Trophoblast cell (in vitro differentiated cells and primary cell): ENCODE measurements at regions not wholly inside any gene's neighbourhood (a gene's known extent, or its start where the extent isn't known, plus 50 kb on each side); places are given as distances from the start of the nearest gene placed in this dataset.

Experiments used
- DNase-seq, 2 donors: peaks; one replicate each; pipeline ENCODE4 v3.0.0-alpha.2; 2016
- H2AFZ ChIP-seq: 2 replicates; pipeline ENCODE4 v1.6.1; 2013; ENCODE audit warnings: low read length, moderate library complexity, mild to moderate bottlenecking; ENCODE audit not compliant: insufficient read depth, poor library complexity
- H2AK5ac ChIP-seq: 2 replicates; pipeline ENCODE4 v1.6.1; 2013; ENCODE audit warnings: mild to moderate bottlenecking, low read length
- H2BK120ac ChIP-seq: 2 replicates; pipeline ENCODE4 v1.6.1; 2013; ENCODE audit warnings: low read length, mild to moderate bottlenecking, moderate library complexity; ENCODE audit not compliant: insufficient read depth, poor library complexity
- H2BK12ac ChIP-seq: 2 replicates; pipeline ENCODE4 v1.6.1; 2013; ENCODE audit warnings: mild to moderate bottlenecking, low read length, moderate library complexity
- H2BK5ac ChIP-seq: 2 replicates; pipeline ENCODE4 v1.6.1; 2013; ENCODE audit warnings: low read length, low read depth, moderate library complexity, mild to moderate bottlenecking; ENCODE audit not compliant: poor library complexity
- H3K14ac ChIP-seq: 2 replicates; pipeline ENCODE4 v1.6.1; 2013; ENCODE audit warnings: mild to moderate bottlenecking, low read length
- H3K18ac ChIP-seq: 2 replicates; pipeline ENCODE4 v1.6.1; 2013; ENCODE audit warnings: mild to moderate bottlenecking, low read length
- H3K23ac ChIP-seq: 2 replicates; pipeline ENCODE4 v1.6.1; 2013; ENCODE audit warnings: low read length
- H3K27ac ChIP-seq: 2 replicates; pipeline ENCODE4 v1.5.1; 2013; ENCODE audit warnings: low read depth, mild to moderate bottlenecking, inconsistent platforms, low read length, moderate library complexity
- H3K27me3 ChIP-seq: 2 replicates; pipeline ENCODE4 v1.6.1; 2013; ENCODE audit warnings: inconsistent platforms, mild to moderate bottlenecking, low read length, moderate library complexity; ENCODE audit not compliant: insufficient read depth
- H3K36me3 ChIP-seq, 2 experiments: 1 replicate in 1 of 2; 2 replicates in 1 of 2; pipeline ENCODE4 v1.6.1; 2013; ENCODE audit warnings: low read length in 2 of 2, mild to moderate bottlenecking in 2 of 2, moderate library complexity in 1 of 2; ENCODE audit not compliant: insufficient read depth in 2 of 2, control insufficient read depth in 1 of 2
- H3K4ac ChIP-seq: 2 replicates; pipeline ENCODE4 v1.6.1; 2013; ENCODE audit warnings: low read depth, mild to moderate bottlenecking, low read length, moderate library complexity
- H3K4me1 ChIP-seq, 2 experiments: 1 replicate in 1 of 2; 2 replicates in 1 of 2; pipeline ENCODE4 v1.6.1; 2013; ENCODE audit warnings: low read length in 2 of 2, mild to moderate bottlenecking in 2 of 2, moderate library complexity in 1 of 2; ENCODE audit not compliant: insufficient read depth in 2 of 2, control insufficient read depth in 1 of 2
- H3K4me2 ChIP-seq: 2 replicates; pipeline ENCODE4 v1.6.1; 2013; ENCODE audit warnings: inconsistent platforms, mild to moderate bottlenecking, low read length, moderate library complexity
- H3K4me3 ChIP-seq: 2 replicates; pipeline ENCODE4 v1.5.1; 2013; ENCODE audit warnings: mild to moderate bottlenecking, low read depth, low read length, inconsistent platforms
- H3K79me1 ChIP-seq: one replicate; pipeline ENCODE4 v1.6.1; 2013; ENCODE audit warnings: low read length
- H3K79me2 ChIP-seq: 2 replicates; pipeline ENCODE4 v1.6.1; 2013; ENCODE audit warnings: low read length, mild to moderate bottlenecking; ENCODE audit not compliant: control insufficient read depth, insufficient read depth, poor library complexity
- H3K9ac ChIP-seq: 2 replicates; pipeline ENCODE4 v1.6.1; 2013; ENCODE audit warnings: mild to moderate bottlenecking, low read length
- H3K9me3 ChIP-seq: 2 replicates; pipeline ENCODE4 v1.6.1; 2013; ENCODE audit warnings: low read depth, mild to moderate bottlenecking, control low read depth, inconsistent platforms, low read length; ENCODE audit not compliant: insufficient read depth
- H4K12ac ChIP-seq: 2 replicates; pipeline ENCODE4 v1.6.1; 2013; ENCODE audit warnings: low read depth, mild to moderate bottlenecking, low read length, moderate library complexity
- H4K8ac ChIP-seq: 2 replicates; pipeline ENCODE4 v1.6.1; 2013; ENCODE audit warnings: low read depth, mild to moderate bottlenecking, low read length, moderate library complexity
- H4K91ac ChIP-seq: one replicate; pipeline ENCODE4 v1.6.1; 2013; ENCODE audit warnings: low read depth, mild to moderate bottlenecking, low read length, moderate library complexity
- WGBS: extraction: QIAGEN DNeasy Blood & Tissue Kit; methylation state at CpG from one replicate; pipeline ENCODE4 v1.1.7; 2013; ENCODE audit warnings: missing lambda C conversion rate; ENCODE audit not compliant: insufficient read length, insufficient coverage; ENCODE audit errors: extremely low coverage; 5-methylcytosine and 5-hydroxymethylcytosine counted together

DNA sequence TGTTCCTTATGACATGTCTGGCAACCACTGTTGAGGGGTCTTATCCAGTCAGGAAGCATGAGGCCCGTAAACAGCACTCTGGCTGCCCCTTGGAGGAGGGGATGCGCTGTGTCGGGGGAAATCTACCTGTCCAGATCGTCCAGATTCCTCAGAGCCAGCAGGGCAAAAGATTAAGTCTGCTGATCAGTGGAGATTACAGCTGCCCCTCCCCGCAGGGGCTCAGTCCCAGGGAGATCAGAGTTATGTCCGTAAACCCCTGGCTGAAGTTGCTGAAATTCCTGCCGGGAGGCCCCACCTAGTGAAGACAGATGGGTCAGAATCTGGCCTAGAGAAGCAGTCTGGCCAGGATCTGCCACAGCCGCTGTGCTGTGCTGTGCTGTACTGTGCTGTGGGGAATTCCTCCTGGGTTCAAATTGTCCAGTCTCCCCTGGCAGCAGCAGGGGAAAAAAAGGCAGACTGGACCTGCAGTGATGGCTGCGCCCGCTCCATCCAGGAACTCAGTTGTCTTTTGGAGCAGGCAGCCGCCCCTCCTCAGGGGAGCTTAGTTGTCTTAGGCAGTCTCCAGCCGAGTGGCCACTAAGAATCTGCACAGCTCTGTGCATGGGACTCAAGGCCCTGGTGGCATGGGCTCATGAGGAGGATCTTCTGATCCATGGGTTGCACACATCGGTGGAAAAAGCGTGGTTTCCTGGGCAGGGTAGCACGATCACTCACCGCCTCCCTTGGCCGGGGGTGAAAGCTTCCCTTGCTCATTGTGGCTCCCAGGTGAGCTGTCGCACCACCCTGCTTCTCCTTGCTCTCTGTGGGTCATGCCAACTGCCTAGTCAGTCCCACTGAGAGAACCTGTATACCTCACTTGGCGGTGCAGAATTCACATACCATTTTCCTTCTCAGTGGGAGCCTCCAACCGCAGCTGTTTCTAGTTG, 1368.8 kb upstream of the ADGRB3 start:
- Histone ChIP-seq H3K27ac (peak overlapping the region; percentile 43), H2BK5ac (peak overlapping the region; percentile 18), H3K23ac (no peak overlapping the region), H3K9me3 (no peaks in the 10 kb centered on the region), H3K4me3 (peak overlapping the region; percentile 22), H3K27me3 (no peaks in the 10 kb centered on the region), H4K91ac (peak overlapping the region; percentile 25), H3K79me1 (peaks cover 3% of the 10 kb centered on the region), H3K18ac (peak overlapping the region; percentile 66), H3K4me2 (no peak overlapping the region), H2BK12ac (no peak overlapping the region), H3K36me3 (no peaks in the 10 kb centered on the region), H3K9ac (no peak overlapping the region), H3K4ac (no peak overlapping the region), H3K14ac (peak overlapping the region; percentile 51), H3K79me2 (no peaks in the 10 kb centered on the region), H2AK5ac (no peak overlapping the region), H4K12ac (no peak overlapping the region), H4K8ac (peak overlapping the region; percentile 1), H3K4me1 (peaks cover 5 to 8% of the 10 kb centered on the region in 2 experiments), H2AFZ (peak overlapping the region; percentile 39), H2BK120ac (peak overlapping the region; percentile 3)
- DNase-seq = peak in 1 of 2 donors; percentile 25
- WGBS = no CpG with 5 or more reads among the region's 20 CpGs

- no peak overlapping the region for H3K4me3 ChIP-seq
- H3K4me1 ChIP-seq = no peaks in the 10 kb centered on the region
- H2BK120ac ChIP-seq = no peak overlapping the region
- no peak overlapping the region for H4K91ac ChIP-seq
- no peak overlapping the region for H3K9ac ChIP-seq
- H2BK5ac ChIP-seq = no peak overlapping the region
- no peaks in the 10 kb centered on the region for H3K9me3 ChIP-seq
- H2BK12ac ChIP-seq = no peak overlapping the region
- WGBS = no CpG with 5 or more reads among the region's 3 CpGs
- DNase-seq = no peak
- H3K23ac ChIP-seq = no peak overlapping the region
- no peak overlapping the region for H3K4me2 ChIP-seq
- no peak overlapping the region for H3K4ac ChIP-seq
- H3K79me1 ChIP-seq = no peaks in the 10 kb centered on the region
- H3K18ac ChIP-seq = no peak overlapping the region
- H2AK5ac ChIP-seq = no peak overlapping the region
- no peak overlapping the region for H4K8ac ChIP-seq
- no peak overlapping the region for H2AFZ ChIP-seq
- no peaks in the 10 kb centered on the region for H3K27me3 ChIP-seq
- no peaks in the 10 kb centered on the region for H3K79me2 ChIP-seq
- H3K14ac ChIP-seq = no peak overlapping the region
- H3K27ac ChIP-seq = no peak overlapping the region
- no peak overlapping the region for H4K12ac ChIP-seq
- H3K36me3 ChIP-seq = no peaks in the 10 kb centered on the region
Measured at GRCh38 chr6:67252663-67253062, 1382.4 kb upstream of the ADGRB3 start.

GRCh38 chr6:67248077-67248476, 1387.0 kb upstream of the ADGRB3 start:
- no CpG with 5 or more reads among the region's 4 CpGs for WGBS
- H2AFZ ChIP-seq = no peak overlapping the region
- H3K4me1 ChIP-seq = no peaks in the 10 kb centered on the region
- DNase-seq = no peak
- H3K36me3 ChIP-seq = no peaks in the 10 kb centered on the region
- no peak overlapping the region for H3K14ac ChIP-seq
- no peak overlapping the region for H4K8ac ChIP-seq
- H2BK5ac ChIP-seq = no peak overlapping the region
- H3K4me3 ChIP-seq = no peak overlapping the region
- no peak overlapping the region for H3K9ac ChIP-seq
- H4K91ac ChIP-seq = no peak overlapping the region
- no peaks in the 10 kb centered on the region for H3K79me2 ChIP-seq
- H2AK5ac ChIP-seq = no peak overlapping the region
- H3K79me1 ChIP-seq = no peaks in the 10 kb centered on the region
- no peak overlapping the region for H2BK12ac ChIP-seq
- no peak overlapping the region for H3K4ac ChIP-seq
- H3K23ac ChIP-seq = no peak overlapping the region
- H3K27me3 ChIP-seq = no peaks in the 10 kb centered on the region
- no peaks in the 10 kb centered on the region for H3K9me3 ChIP-seq
- no peak overlapping the region for H3K18ac ChIP-seq
- no peak overlapping the region for H2BK120ac ChIP-seq
- no peak overlapping the region for H3K4me2 ChIP-seq
- no peak overlapping the region for H3K27ac ChIP-seq
- no peak overlapping the region for H4K12ac ChIP-seq

DNA sequence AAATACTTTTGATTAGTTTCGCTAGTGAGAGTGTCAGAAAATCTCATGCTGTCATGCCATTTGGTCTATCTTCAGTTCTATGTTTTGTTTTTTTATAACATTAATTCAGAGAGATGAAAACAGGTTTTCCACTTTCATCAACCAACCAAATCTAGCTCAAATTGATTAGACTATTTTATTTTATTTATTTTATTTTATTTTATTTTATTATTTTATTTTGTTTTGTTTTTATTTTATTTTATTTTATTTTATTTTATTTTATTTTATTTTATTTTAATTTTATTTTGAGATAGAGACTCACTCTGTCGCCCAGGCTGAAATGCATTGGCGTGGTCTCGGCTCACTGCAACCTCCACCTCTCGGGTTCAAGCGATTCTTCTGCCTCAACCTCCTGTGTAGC, 1391.0 kb upstream of the ADGRB3 start:
- no peak for DNase-seq
- no peaks in the 10 kb centered on the region for H3K79me2 ChIP-seq
- peaks cover 1% of the 10 kb centered on the region for H3K9me3 ChIP-seq
- no peak overlapping the region for H3K4me2 ChIP-seq
- no peak overlapping the region for H2AFZ ChIP-seq
- no peak overlapping the region for H4K12ac ChIP-seq
- no peak overlapping the region for H3K4me3 ChIP-seq
- no peaks in the 10 kb centered on the region for H3K79me1 ChIP-seq
- no peak overlapping the region for H4K8ac ChIP-seq
- no peaks in the 10 kb centered on the region for H3K36me3 ChIP-seq
- no peak overlapping the region for H2BK5ac ChIP-seq
- no peaks in the 10 kb centered on the region for H3K27me3 ChIP-seq
- WGBS = no CpG with 5 or more reads among the region's 6 CpGs
- no peak overlapping the region for H3K14ac ChIP-seq
- H3K4me1 ChIP-seq = no peaks in the 10 kb centered on the region
- no peak overlapping the region for H2AK5ac ChIP-seq
- H2BK12ac ChIP-seq = no peak overlapping the region
- H2BK120ac ChIP-seq = no peak overlapping the region
- no peak overlapping the region for H4K91ac ChIP-seq
- no peak overlapping the region for H3K9ac ChIP-seq
- no peak overlapping the region for H3K27ac ChIP-seq
- H3K4ac ChIP-seq = no peak overlapping the region
- H3K23ac ChIP-seq = no peak overlapping the region
- H3K18ac ChIP-seq = no peak overlapping the region
